ENCODE measurements at regions not wholly inside any gene's neighbourhood (a gene's known extent, or its start where the extent isn't known, plus 50 kb on each side); places are given as distances from the start of the nearest gene placed in this dataset.
"Not testable (repeated sequence)": the region's sequence is repeated elsewhere in the genome, so short reads cannot be mapped to it uniquely, and the experiment has no call there.

DNA sequence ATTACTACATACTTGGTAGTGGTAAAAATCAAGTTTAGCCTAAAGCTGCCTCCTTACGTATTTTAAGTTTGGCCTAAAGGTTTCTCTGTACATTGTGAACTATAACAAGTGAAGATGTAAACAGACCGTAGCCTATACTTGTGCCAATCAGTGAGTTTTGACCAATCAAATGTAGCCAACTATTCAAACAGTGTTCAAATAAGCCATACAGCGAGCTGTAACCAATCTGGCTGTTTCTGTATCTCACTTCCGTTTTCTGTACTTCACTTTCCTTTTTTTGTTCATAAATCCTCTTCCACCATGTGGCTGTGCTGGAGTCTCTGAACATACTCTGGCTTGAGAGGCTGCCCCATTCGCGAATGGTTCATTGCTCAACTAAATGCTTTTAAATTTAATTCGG lies 2504.6 kb downstream of the PCDH9 start:
- DNase-seq, result no peak

DNA sequence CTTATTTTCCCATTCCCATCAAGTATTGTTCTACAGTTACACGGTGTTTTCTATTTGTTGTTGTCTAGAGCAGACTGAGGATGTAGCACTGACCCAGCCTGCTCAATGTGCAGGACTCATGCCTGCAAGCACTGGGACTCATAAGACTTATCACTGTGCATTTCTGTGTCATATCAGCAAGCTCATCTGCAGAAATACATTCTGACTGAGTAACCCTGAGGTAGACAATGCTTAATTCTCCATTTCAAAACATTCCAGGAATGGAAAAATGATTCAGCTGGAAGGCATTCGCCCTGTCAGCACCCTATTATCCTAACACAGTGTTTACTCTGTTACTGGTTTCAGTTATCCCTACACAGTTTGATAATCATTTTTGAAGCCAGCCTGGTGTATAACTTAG lies 2506.4 kb downstream of the PCDH9 start:
- no peak for DNase-seq

DNA sequence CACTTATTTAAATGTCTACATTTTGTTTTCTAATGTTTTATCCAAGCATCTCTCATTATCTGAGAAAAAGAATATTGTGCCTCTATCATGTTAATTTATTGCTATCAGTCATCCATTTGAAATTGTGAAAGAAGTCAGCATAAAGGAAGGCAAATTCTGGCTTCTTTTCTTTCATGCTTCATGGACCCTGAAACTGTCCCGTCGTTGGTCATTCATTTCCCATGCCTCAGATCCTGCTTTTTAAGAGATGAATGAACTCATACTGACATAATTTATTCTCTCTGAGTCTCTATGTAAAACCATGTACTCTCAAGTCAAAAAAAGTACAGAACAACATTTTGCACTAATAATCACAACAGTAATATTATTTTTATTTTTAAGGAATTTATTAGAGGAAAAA lies 2512.0 kb downstream of the PCDH9 start:
- DNase-seq, result no peak

DNA sequence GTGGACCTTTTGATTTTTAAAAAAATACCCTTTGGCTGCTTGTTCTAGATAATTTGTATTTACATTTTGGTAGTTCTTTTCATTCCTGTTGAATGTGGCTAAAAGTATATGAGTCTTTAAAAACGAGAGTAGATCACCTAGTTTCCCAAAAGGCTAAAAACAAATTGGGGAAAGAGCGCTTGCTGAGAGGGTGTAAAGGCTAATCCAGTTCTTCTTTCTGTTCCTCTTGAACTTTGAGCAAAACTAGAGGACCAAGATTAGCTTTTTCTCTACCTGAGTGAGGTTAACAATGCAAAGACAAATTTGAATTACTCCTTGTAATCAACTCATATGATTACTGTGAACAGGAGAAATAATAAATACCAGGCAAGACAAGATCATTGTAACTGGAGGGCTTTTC lies 2513.2 kb downstream of the PCDH9 start:
- no peak for DNase-seq

DNA sequence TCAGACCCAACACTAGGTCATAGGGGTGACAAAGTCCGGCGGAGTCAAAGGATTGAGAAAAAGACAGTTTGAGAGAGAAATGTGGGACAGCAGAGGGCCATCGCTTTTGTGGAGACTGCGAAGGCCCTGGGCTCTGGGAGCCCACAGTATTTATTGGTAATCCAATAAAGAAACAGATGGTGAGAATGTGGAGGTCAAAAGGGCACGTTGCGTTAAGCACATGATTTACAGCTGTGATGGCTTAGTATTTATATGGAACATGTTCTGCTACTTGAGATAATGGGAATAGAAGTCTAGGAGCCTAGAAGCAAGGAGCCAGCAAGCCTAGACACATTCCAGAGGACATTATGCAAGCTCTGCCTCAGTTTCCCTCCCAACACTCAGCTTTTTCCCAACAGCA lies 2521.1 kb downstream of the PCDH9 start:
- DNase-seq, result peak; percentile 71

DNA sequence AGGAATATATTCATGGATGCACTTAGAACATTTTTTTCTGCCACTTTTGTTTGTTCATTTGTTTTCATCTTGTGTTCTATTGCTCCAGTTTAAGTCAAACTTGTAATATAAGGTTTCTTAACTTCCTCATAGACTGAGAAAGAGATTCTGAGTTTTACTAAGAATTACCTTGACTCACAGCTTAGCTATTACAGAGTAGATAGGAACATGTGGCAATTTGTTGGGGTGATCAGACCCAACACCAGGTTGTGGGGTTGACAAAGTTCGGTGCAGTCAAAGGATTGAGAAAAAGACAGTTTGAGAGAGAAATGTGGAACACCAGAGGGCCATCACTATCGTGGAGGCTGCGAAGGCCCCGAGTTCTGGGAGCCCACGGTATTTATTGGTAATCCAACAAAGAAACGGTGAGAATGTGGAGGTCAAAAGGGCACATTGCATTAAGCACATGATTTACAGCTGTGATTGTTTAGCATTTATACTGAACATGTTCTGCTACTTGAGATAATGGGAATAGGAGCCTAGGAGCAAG lies 2526.0 kb downstream of the PCDH9 start:
- DNase-seq, result no peak

DNA sequence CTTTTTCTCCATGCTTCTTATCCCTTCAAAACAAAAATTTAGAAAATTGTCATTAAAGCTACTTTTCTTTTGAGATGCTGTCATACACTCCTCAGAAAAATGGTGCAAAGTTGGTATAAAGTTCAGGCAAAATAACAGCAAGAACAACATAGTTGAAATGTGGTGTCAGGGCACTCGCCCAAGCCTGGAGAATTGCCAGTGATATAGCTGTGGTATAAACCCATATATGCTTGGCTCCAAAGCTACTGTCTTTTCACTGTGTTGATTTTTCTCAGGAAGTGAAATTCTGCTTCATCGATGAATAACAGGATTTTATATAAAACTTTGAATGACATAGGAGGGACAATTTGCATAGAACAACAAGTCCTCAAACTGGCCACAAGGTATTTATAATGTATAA lies 2532.9 kb downstream of the PCDH9 start:
- no peak for DNase-seq

DNA sequence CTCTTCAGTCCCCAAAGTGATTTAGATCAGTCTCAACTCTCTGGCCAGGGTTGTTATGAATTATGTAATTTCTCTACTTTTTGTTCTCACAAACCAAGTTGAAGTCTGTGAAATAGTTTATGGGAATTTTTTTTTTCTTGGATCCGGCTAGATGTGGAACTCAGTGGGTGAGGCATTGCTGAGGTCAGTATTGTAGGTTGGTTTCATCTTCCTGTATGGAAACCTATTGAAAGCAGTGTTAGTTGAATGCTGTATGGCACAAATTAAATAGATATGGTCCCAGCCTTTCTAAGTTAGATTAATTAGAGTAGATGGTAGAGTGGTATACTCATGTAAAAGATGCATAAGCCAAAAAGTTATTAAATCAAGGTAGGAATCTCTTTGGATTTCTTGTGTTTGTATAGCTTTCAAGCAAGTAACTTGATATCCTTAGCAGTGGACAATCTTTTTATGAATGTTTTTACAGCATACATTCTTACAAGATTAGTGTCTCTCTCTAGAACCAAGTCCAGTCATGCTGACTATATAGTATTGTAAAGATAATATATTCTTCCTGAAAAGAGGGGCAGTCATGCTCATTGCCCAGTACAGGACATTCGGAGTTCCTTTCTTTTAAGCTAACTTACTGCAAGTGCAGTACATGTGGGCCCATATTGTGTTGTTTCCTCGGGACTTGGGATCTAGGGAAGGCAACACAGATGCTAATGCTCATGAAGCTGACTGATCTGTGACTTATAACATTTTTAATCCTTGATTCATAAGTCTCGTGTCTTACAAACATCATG lies 2541.1 kb downstream of the PCDH9 start:
- no peak for DNase-seq

DNA sequence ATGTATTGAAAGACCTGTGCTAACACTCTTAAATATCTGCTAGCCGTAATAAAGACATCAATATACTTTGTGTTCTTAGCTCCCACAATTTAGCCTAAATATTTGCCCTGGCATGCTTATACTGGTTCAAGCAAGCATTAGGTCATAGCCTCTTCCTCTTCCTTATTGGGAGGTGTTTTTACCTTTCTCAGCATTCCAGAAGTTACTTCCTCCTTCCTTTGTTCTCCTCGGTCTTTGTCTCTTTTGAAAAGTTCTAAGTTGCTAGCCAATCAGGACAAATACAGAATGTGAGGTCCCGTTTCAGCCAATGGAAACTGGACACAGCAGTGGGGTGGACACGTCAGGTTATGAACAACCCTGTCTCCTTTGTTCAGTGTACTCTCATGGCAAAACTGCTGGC lies 2543.6 kb downstream of the PCDH9 start:
- DNase-seq, result not testable (repeated sequence)

DNA sequence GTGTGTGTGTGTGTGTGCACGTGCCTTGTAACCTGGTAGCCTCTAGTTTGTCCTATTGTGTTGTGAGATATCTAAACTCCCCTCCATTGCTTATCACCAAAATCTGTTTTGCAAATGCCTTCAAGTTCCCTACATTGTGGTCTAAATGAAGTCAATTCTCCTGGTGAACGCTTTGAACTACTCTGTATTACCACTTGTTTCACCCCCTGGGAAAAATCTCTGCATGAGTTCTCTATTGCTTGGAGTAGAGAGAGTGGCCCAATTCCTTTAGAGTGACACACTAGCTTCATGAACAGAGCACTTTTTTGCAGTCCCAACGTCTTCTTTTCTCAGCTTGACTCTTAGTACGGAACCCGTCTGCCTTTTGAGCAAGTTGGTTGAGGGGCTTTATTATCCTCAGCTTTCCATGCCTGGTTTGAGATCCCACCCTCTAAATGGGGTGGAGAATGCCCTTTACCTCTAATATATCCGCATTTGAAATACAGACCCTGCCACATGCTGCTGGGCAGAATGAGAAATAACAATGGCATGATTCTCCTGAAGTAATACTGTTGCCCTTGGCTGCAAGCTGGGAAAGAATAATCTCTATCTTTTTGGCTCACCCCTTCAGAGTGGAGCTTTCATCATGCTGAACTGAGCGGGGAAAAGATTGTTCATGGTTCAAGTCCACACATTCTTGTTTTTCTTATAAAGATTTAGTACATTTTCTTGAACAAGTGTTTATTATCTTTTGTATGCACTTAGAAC lies 2545.3 kb downstream of the PCDH9 start:
- no peak for DNase-seq

DNA sequence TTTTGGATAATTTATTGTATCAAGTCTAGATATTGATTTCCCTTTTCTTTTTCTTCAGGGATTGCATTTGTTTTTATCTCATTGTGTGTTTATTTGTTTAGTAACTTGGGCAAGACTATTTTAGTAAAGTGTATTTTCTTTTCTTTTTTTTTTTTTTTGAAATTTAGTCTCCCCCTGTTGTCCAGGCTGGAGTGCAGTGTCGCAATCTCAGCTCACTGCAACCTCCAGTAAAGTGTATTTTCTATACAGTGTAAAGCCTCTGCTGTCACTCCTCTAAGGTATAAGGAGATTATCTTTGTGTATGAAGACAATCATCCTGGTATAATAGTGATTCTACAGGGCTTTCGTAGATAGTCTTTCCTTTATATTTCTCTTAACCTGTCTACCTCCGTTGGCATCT lies 2546.0 kb downstream of the PCDH9 start:
- no peak for DNase-seq

DNA sequence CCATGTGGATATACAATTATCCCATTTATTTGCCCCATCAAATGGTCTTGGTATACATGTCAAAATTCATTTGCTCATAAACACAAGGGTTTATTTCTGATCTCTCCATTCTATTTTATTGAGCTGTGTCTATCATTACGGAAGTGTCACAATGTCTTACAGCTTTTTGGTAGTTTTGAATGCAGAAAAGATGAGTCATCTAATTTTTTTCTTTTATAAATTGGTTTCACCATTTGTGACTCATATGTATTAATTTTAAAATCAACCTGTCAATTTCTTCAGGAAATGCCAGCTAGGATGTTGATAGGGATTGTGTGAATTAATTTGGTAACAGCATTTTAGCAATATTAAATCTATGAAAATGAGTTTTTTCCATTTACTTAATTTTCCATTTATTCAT lies 2549.4 kb downstream of the PCDH9 start:
- no peak for DNase-seq

DNA sequence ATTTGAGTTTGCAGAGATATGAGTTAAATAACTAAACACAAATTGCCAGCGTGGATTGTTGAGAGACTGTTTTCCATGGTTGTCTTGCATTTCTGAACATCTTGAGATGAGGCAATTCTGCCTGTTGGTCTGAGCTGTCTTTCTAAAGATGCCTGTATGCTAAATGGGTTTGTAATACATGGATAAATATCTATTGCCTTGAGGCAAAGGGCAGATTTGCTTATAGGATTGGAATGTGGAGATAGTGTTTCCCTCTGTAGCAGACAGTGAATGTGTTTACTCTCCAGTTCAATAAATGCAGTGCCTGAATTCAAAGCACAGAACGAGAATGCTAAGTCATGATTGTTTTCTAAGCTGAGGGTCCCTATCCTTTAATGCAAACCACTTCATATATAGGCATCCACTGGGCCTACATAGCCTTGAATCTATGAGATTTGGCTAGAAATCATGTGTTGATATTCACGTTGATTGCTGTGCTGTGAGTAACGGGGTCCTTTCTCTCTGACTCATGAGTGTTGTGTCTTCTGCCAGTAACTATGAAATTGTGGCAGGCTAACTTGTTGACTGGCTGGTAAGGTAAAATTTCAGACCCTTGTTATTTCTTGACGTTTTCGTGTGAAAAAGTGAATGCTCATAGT lies 2554.8 kb downstream of the PCDH9 start:
- DNase-seq, result no peak

DNA sequence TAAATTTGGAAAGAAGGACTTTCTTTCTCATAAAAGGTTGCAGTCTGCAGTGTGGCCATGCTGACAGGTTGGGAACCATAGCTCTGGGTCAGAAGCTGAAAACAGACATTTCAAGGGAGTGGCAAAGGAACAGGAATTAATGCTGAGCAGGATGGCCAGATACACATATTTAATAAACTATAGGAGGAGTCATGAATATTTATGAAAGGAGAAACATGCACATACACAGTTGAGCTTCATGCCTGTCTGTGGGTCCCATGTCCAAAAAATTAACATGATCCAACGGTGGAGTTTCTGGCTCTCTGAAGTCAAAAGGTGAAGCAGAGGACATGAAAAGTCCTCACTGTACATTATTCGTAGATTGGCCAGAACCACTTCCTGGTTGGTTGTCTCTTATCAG lies 2556.0 kb downstream of the PCDH9 start:
- no peak for DNase-seq

DNA sequence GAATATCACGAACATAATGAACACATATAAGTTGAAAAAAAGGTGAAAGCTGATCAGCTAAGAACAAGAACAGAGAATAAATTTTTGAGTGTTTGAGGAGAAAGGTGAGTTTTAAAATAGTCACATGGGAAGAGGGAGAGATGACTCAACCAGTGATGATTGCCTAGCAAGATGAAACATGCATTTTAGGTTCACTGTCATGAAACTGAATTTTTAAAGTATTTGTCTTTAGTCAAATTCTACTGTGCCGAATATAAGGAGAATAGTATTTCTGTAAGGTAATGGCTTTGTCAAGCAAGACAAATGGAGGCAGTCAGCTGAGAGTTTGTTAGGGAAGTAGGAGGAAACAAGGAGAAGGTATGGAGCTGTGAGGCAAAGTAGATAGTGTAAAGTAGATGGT lies 2557.4 kb downstream of the PCDH9 start:
- DNase-seq, result no peak

DNA sequence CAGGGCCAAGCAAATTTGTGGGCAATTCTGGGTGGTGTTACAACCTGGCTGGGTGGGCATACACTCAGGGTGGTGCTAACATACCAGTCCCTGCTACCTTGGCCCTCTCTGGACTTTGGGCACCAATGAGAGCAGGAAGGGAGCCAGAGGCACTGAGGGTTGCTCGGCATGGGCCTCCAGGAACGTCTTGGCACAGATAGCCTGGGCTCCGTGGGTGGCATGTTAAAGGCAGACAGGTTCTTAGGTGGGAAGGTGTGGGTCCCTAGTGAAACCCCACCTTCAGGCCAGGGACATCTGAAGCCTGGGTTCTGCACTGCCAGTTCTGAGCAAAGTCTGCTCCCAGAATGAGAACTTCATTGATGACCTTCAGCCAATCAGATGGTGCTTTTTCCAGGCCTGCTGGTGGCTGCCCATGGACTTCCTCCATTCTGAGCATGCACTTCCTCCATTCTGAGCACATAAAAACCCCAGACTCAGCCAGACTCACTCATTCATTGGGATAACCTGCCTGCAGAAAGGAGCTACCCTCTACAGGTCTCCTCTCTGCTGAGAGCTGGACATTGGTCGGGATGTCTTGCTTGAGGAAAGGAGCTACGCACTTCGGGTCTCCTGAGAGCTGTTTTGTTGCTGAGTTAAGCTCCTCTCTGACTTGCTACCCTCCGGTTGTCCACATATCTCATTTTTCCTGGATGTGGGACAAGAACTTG lies 2567.1 kb downstream of the PCDH9 start:
- no peak for DNase-seq

DNA sequence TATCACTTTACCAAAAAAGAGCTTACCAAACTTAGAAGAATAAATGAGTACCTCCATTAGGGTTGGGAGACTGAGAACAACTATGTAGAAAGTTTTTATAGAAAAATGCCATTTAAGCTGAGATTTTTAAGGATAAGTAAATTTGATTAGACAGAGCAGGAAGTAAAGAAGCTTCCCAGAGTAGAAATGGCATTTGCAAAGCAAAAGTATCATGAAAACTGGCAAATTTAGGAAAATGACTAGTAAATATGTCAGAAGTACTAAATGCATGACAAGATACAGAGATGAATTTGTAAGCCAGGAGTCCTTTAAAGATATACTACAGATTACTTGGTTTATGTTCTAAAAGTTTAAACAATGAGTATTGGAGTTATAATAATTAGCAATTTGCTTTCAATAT lies 2581.8 kb downstream of the PCDH9 start:
- no peak for DNase-seq

DNA sequence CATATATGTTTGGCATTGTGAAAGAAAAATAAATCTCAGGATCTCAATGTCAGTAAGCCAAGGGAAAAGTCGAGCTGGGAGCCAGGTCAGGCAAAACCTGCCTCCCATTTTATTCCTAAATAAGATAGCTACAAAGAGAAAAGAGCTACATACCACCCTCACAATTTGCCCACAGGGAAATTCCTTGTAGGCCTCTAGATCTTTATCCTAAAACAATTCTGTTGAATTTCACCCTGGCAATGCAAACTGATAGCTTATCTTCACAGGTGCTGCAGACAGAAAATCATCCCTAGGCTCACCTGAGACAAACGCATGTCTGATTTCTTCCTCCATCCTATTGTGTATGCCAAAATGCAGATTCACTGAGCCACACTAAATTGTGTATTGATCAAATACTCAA lies 2587.1 kb downstream of the PCDH9 start:
- DNase-seq, result no peak

DNA sequence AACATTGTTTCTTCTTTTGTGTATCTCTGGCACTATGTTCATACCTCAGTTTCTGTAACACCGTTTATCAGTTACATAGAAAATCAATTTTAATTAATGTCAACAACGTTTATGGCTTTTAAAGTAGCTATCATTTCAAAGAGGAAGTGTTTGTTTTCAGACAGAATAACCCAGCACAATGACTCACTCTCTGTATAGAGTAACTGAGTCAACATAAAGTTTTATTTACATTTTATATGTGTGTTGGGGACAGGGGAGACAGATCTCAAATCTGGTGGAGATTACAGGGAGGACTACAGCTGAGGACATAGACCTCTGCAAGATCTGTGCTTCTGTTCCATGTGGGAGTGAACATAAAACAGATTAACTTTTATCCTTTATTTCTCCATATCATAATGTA lies 2590.1 kb downstream of the PCDH9 start:
- no peak for DNase-seq

DNA sequence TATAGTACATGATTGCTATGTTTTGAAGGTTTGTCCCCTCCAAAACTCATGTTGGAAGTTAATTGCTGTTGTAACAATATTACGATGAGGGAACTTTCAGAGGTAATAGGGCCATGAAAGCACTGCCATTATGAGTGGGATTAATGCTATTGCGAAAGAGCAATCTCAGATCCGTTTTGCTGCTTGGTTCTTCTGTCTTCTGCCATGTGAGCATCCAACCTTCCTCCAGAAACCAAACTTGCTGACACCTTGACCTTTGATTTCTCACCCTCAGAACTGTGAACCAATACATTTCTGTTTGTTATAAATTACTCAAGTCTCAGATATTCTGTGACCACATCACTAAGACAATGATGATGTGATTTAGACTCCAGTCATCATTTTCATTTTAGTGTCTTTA lies 2590.9 kb downstream of the PCDH9 start:
- no peak for DNase-seq

DNA sequence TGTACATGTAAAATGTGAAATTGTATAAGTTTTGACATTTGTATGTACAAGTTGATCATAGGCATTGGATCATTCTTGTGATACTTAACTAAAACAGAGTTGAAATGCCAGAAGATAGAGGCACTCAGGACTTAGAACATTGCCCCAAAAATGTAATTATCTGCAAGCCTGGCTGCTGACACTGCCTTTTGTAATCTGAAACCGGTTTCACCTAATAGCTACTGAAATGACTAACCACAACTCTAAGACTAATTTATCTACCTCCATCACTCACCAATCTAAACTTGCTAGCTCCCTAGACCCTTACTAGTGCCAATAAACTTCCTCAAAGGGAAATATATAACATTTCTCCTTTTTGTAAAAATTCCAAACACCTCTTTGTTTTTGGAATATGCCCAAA lies 2596.2 kb downstream of the PCDH9 start:
- DNase-seq, result no peak

DNA sequence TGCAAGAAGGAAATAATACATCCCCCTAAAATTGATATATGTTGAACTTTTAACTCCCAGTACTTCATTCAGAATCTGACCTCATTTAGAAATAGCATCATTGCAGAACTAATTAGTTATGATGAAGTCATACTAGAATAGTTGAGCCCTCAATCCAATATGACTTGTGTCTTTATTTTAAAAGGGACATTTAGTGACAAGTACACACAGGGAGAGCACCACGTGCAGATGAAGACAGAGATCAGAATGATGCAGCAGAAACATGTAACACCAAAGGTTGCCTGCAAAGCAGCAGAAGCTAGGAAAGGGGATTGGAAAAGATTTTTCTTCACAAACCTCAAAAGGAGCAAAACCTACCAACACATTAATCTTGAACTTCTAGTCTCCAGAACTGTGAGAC lies 2602.5 kb downstream of the PCDH9 start:
- DNase-seq, result no peak

DNA sequence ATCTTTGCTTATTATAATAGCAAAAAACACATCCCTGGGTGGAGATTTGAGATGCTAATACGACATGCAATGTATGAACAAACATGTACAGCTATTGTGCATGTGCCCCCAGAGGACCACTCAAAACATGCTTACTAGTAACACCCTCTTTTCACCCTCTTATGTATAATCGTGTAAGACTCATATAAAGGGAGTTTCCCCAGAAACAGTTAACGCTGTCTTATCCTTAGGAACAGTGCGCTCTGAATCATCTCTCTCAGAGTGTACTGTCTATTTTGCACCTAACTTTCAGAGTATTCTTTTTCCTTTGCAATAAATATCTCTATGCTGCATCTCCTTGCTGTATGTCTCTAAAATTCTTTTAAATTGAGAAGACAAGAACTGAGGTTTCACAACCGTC lies 2604.0 kb downstream of the PCDH9 start:
- no peak for DNase-seq

Data from NCI-H524 treated with DMSO at 0.1 percent for 48 hours (cell line).